ENCODE measurements at regions not wholly inside any gene's neighbourhood (a gene's known extent, or its start where the extent isn't known, plus 50 kb on each side); places are given as distances from the start of the nearest gene placed in this dataset.

- Histone ChIP-seq H3K27me3 (ENCODE audit: insufficient read depth, low read length, poor library complexity, severe bottlenecking) (no peaks in the 10 kb centered on the region), H3K79me2 (ENCODE audit: insufficient read depth, low read length) (no peaks in the 10 kb centered on the region), H3K9me3 (ENCODE audit: insufficient read depth, low read depth, low read length) (peaks cover 9% of the 10 kb centered on the region; the same call in 1 of the 2 replicates), H3K4me3 (ENCODE audit: low read length, poor library complexity, severe bottlenecking) (no peak overlapping the region), H3K4me1 (ENCODE audit: insufficient read depth, low read length, poor library complexity, severe bottlenecking) (no peaks in the 10 kb centered on the region), H3K36me3 (ENCODE audit: insufficient read depth, low read length) (no peaks in the 10 kb centered on the region), H3K9me2 (replicated peaks; ENCODE audit: low read depth, low read length) (no peaks in the 10 kb centered on the region), H3K9ac (ENCODE audit: low read depth, low read length, poor library complexity, severe bottlenecking) (no peak overlapping the region), H4K20me1 (ENCODE audit: insufficient read depth, low read length, poor library complexity, severe bottlenecking) (no peaks in the 10 kb centered on the region), H3F3A (ENCODE audit: low read depth) (no peaks in the 10 kb centered on the region), H2AFZ (ENCODE audit: low read length) (no peak overlapping the region), H3K4me2 (ENCODE audit: low read depth, low read length, poor library complexity, severe bottlenecking) (no peak overlapping the region)
- TF ChIP-seq CTCF (conservative IDR thresholded peaks at IDR 0.05; ENCODE audit: low read length) = no peak
- TF ChIP-seq EZH2phosphoT487 (IDR thresholded peaks at IDR 0.05; ENCODE audit: borderline replicate concordance) = no peak
Measured at GRCh38 chr9:82206490-82206889, 217.9 kb downstream of the SPATA31D1 start.

- Histone ChIP-seq H3K9me3 (ENCODE audit: insufficient read depth, low read depth, low read length) (peaks cover 9% of the 10 kb centered on the region; the same call in 1 of the 2 replicates), H2AFZ (ENCODE audit: low read length) (no peak overlapping the region), H3K4me3 (ENCODE audit: low read length, poor library complexity, severe bottlenecking) (no peak overlapping the region), H3K9me2 (replicated peaks; ENCODE audit: low read depth, low read length) (no peaks in the 10 kb centered on the region), H3K4me2 (ENCODE audit: low read depth, low read length, poor library complexity, severe bottlenecking) (no peak overlapping the region), H3K27me3 (ENCODE audit: insufficient read depth, low read length, poor library complexity, severe bottlenecking) (no peaks in the 10 kb centered on the region), H3F3A (ENCODE audit: low read depth) (no peaks in the 10 kb centered on the region), H3K36me3 (ENCODE audit: insufficient read depth, low read length) (no peaks in the 10 kb centered on the region), H3K4me1 (ENCODE audit: insufficient read depth, low read length, poor library complexity, severe bottlenecking) (no peaks in the 10 kb centered on the region), H3K79me2 (ENCODE audit: insufficient read depth, low read length) (no peaks in the 10 kb centered on the region), H4K20me1 (ENCODE audit: insufficient read depth, low read length, poor library complexity, severe bottlenecking) (no peaks in the 10 kb centered on the region), H3K9ac (ENCODE audit: low read depth, low read length, poor library complexity, severe bottlenecking) (no peak overlapping the region)
- TF ChIP-seq EZH2phosphoT487 (IDR thresholded peaks at IDR 0.05; ENCODE audit: borderline replicate concordance) (no peak), CTCF (conservative IDR thresholded peaks at IDR 0.05; ENCODE audit: low read length) (no peak)
Measured at GRCh38 chr9:82206946-82207345, 218.4 kb downstream of the SPATA31D1 start.

GRCh38 chr9:82208741-82209450 lies 220.3 kb downstream of the SPATA31D1 start:
- Histone ChIP-seq H3K4me3 (ENCODE audit: low read length, poor library complexity, severe bottlenecking) (no peak overlapping the region), H3K4me1 (ENCODE audit: insufficient read depth, low read length, poor library complexity, severe bottlenecking) (no peaks in the 10 kb centered on the region), H2AFZ (ENCODE audit: low read length) (no peak overlapping the region), H3K9ac (ENCODE audit: low read depth, low read length, poor library complexity, severe bottlenecking) (no peak overlapping the region), H3F3A (ENCODE audit: low read depth) (no peaks in the 10 kb centered on the region), H4K20me1 (ENCODE audit: insufficient read depth, low read length, poor library complexity, severe bottlenecking) (no peaks in the 10 kb centered on the region), H3K4me2 (ENCODE audit: low read depth, low read length, poor library complexity, severe bottlenecking) (no peak overlapping the region), H3K36me3 (ENCODE audit: insufficient read depth, low read length) (no peaks in the 10 kb centered on the region), H3K27me3 (ENCODE audit: insufficient read depth, low read length, poor library complexity, severe bottlenecking) (no peaks in the 10 kb centered on the region), H3K9me3 (ENCODE audit: insufficient read depth, low read depth, low read length) (peaks cover 9% of the 10 kb centered on the region; the same call in 1 of the 2 replicates), H3K79me2 (ENCODE audit: insufficient read depth, low read length) (no peaks in the 10 kb centered on the region), H3K9me2 (replicated peaks; ENCODE audit: low read depth, low read length) (no peaks in the 10 kb centered on the region)
- TF ChIP-seq EZH2phosphoT487 (IDR thresholded peaks at IDR 0.05; ENCODE audit: borderline replicate concordance) (no peak), CTCF (conservative IDR thresholded peaks at IDR 0.05; ENCODE audit: low read length) (no peak)

All from Loucy (cell line).